NCI-H82 treated with DMSO at 0.1 percent for 48 hours (cell line): ENCODE measurements at regions not wholly inside any gene's neighbourhood (a gene's known extent, or its start where the extent isn't known, plus 50 kb on each side); places are given as distances from the start of the nearest gene placed in this dataset.

Experiments used
- DNase-seq: peaks from one replicate; lab custom pipeline; 2025; ENCODE audit not compliant: unreplicated experiment; lab: John Stamatoyannopoulos, UW

- no peak for DNase-seq
These were observed 55.5 kb upstream of the ST6GAL2 start for GRCh38 chr2:106941372-106941993.

- no peak for DNase-seq
These were observed 57.7 kb upstream of the ST6GAL2 start for GRCh38 chr2:106943468-106944200.

GRCh38 chr2:106944215-106944614 lies 58.2 kb upstream of the ST6GAL2 start:
- DNase-seq: no peak

- DNase-seq: no peak
These were observed 62.6 kb upstream of the ST6GAL2 start for GRCh38 chr2:106948540-106948939.

GRCh38 chr2:106953236-106953635 lies 67.3 kb upstream of the ST6GAL2 start:
- no peak for DNase-seq

- DNase-seq: no peak
These were observed 67.8 kb upstream of the ST6GAL2 start for GRCh38 chr2:106953779-106954178.

GRCh38 chr2:106954304-106954703 lies 68.3 kb upstream of the ST6GAL2 start:
- no peak for DNase-seq

GRCh38 chr2:106956416-106956815 lies 70.4 kb upstream of the ST6GAL2 start:
- no peak for DNase-seq

- no peak for DNase-seq
These were observed 70.9 kb upstream of the ST6GAL2 start for GRCh38 chr2:106956879-106957278.

- no peak for DNase-seq
These were observed 74.2 kb upstream of the ST6GAL2 start for GRCh38 chr2:106959975-106960682.

GRCh38 chr2:106960683-106961161 lies 74.8 kb upstream of the ST6GAL2 start:
- no peak for DNase-seq

GRCh38 chr2:106961328-106961727 lies 75.4 kb upstream of the ST6GAL2 start:
- no peak for DNase-seq

- DNase-seq: no peak
These were observed 77.2 kb upstream of the ST6GAL2 start for GRCh38 chr2:106963156-106963555.

GRCh38 chr2:106963893-106964292 lies 77.9 kb upstream of the ST6GAL2 start:
- DNase-seq: no peak

- no peak for DNase-seq
These were observed 79.6 kb upstream of the ST6GAL2 start for GRCh38 chr2:106965611-106966010.

- no peak for DNase-seq
These were observed 83.8 kb upstream of the ST6GAL2 start for GRCh38 chr2:106969777-106970176.

GRCh38 chr2:106970471-106971261 lies 84.7 kb upstream of the ST6GAL2 start:
- no peak for DNase-seq

- no peak for DNase-seq
These were observed 86.8 kb upstream of the ST6GAL2 start for GRCh38 chr2:106972782-106973181.

GRCh38 chr2:106974891-106975290 lies 88.9 kb upstream of the ST6GAL2 start:
- no peak for DNase-seq

- no peak for DNase-seq
These were observed 89.7 kb upstream of the ST6GAL2 start for GRCh38 chr2:106975641-106976040.

- DNase-seq: no peak
These were observed 90.6 kb upstream of the ST6GAL2 start for GRCh38 chr2:106976548-106976947.
